HEK293 (cell line): ENCODE measurements at regions not wholly inside any gene's neighbourhood (a gene's known extent, or its start where the extent isn't known, plus 50 kb on each side); places are given as distances from the start of the nearest gene placed in this dataset.

Source experiments
- CTCF ChIA-PET: fragments of 350-600 bp; formaldehyde crosslinking; extraction: SDS; loops from one replicate; lab custom pipeline; 2021; ENCODE audit warnings: antibody characterized with exemption; lab: Yijun Ruan, JAX
- POLR2A ChIA-PET: fragments of 300-600 bp; formaldehyde crosslinking; extraction: SDS; loops from one replicate; lab custom pipeline; 2020; ENCODE audit warnings: antibody characterized with exemption, inconsistent platforms; lab: Yijun Ruan, JAX
- H3K27ac ChIP-seq: fragments of 200-500 bp; sonication (Bioruptor generic); 2 replicates; pipeline ENCODE4 v1.5.1; 2014; ENCODE audit warnings: low read depth, low read length, control low read depth, inconsistent platforms; ENCODE audit errors: extremely low read depth
- H3K36me3 ChIP-seq, 2 experiments: fragments of 200-500 bp in 1 of 2; sonication (Bioruptor generic) in 1 of 2; 1 replicate in 1 of 2; 2 replicates in 1 of 2; pipeline ENCODE4 v1.5.1; 2014 to 2017; ENCODE audit warnings: inconsistent platforms in 2 of 2, low read length in 2 of 2; ENCODE audit not compliant: control insufficient read depth in 2 of 2, insufficient read depth in 1 of 2
- H3K4me1 ChIP-seq: fragments of 200-500 bp; sonication (Bioruptor generic); 2 replicates; pipeline ENCODE4 v1.5.1; 2014; ENCODE audit warnings: mild to moderate bottlenecking, low read length, inconsistent platforms; ENCODE audit not compliant: control insufficient read depth, insufficient read depth
- H3K4me3 ChIP-seq: 2 replicates; pipeline ENCODE4 v1.5.1; 2011; ENCODE audit warnings: low read depth, mild to moderate bottlenecking, control low read depth, low read length, moderate library complexity
- H3K9me3 ChIP-seq: fragments of 200-500 bp; sonication (Bioruptor generic); 2 replicates; pipeline ENCODE4 v1.5.1; 2014; ENCODE audit warnings: low read depth, low read length, inconsistent platforms; ENCODE audit not compliant: control insufficient read depth, insufficient read depth
- BCL11B ChIP-seq: fragments of 450-650 bp; formaldehyde crosslinking; IDR thresholded peaks from 2 replicates; pipeline ENCODE4 v1.5.1; 2016; ENCODE audit warnings: low read depth, missing biosample characterization, missing genetic modification characterization
- CTCF ChIP-seq: fragments of 450-650 bp; formaldehyde crosslinking; IDR thresholded peaks from 2 replicates; pipeline ENCODE4 v1.5.1; 2016; ENCODE audit warnings: missing biosample characterization, missing genetic modification characterization
- GLIS2 ChIP-seq: fragments of 450-650 bp; formaldehyde crosslinking; IDR thresholded peaks from 2 replicates; pipeline ENCODE4 v1.5.1; 2016; ENCODE audit warnings: missing biosample characterization, missing genetic modification characterization
- KLF17 ChIP-seq: fragments of 450-650 bp; formaldehyde crosslinking; IDR thresholded peaks from 2 replicates; pipeline ENCODE4 v1.5.1; 2016; ENCODE audit warnings: missing biosample characterization, missing genetic modification characterization
- KLF9 ChIP-seq: fragments of 450-650 bp; formaldehyde crosslinking; IDR thresholded peaks from 2 replicates; pipeline ENCODE4 v1.5.1; 2016; ENCODE audit warnings: missing biosample characterization, missing genetic modification characterization, low read depth
- MEIS1 ChIP-seq: sonication (generic); formaldehyde crosslinking; IDR thresholded peaks from 2 replicates; pipeline ENCODE4 v1.8.1; 2022; ENCODE audit warnings: missing genetic modification reagents, mild to moderate bottlenecking, borderline replicate concordance
- OSR2 ChIP-seq: fragments of 450-650 bp; formaldehyde crosslinking; IDR thresholded peaks from 2 replicates; pipeline ENCODE4 v1.5.1; 2016; ENCODE audit warnings: missing biosample characterization, missing genetic modification characterization
- REST ChIP-seq: fragments of 450-650 bp; formaldehyde crosslinking; IDR thresholded peaks from 2 replicates; pipeline ENCODE4 v1.5.1; 2016; ENCODE audit warnings: missing biosample characterization, missing genetic modification characterization
- WT1 ChIP-seq: fragments of 450-650 bp; formaldehyde crosslinking; IDR thresholded peaks from 2 replicates; pipeline ENCODE4 v1.5.1; 2016; ENCODE audit warnings: missing biosample characterization, missing genetic modification characterization
- ZBTB7A ChIP-seq: fragments of 450-650 bp; formaldehyde crosslinking; IDR thresholded peaks from 2 replicates; pipeline ENCODE4 v1.5.1; 2016; ENCODE audit warnings: low read depth, missing biosample characterization, missing genetic modification characterization
- ZFHX2 ChIP-seq: fragments of 450-650 bp; formaldehyde crosslinking; conservative IDR thresholded peaks from 2 replicates; pipeline ENCODE4 v1.5.1; 2016; ENCODE audit warnings: missing biosample characterization, missing genetic modification characterization
- ZIC2 ChIP-seq: fragments of 450-650 bp; formaldehyde crosslinking; IDR thresholded peaks from 2 replicates; pipeline ENCODE4 v1.5.1; 2016; ENCODE audit warnings: missing biosample characterization, missing genetic modification characterization
- ZNF10 ChIP-seq: fragments of 450-650 bp; formaldehyde crosslinking; IDR thresholded peaks from 2 replicates; pipeline ENCODE4 v1.5.1; 2017; ENCODE audit warnings: missing biosample characterization, missing genetic modification characterization
- ZNF169 ChIP-seq: fragments of 450-650 bp; formaldehyde crosslinking; IDR thresholded peaks from 2 replicates; pipeline ENCODE4 v1.5.1; 2016; ENCODE audit warnings: missing biosample characterization, missing genetic modification characterization
- ZNF174 ChIP-seq: fragments of 450-650 bp; formaldehyde crosslinking; IDR thresholded peaks from 2 replicates; pipeline ENCODE4 v1.5.0; 2017; ENCODE audit warnings: missing biosample characterization, mild to moderate bottlenecking, missing genetic modification characterization
- ZNF214 ChIP-seq: fragments of 450-650 bp; formaldehyde crosslinking; IDR thresholded peaks from 2 replicates; pipeline ENCODE4 v1.5.1; 2017; ENCODE audit warnings: missing biosample characterization, mild to moderate bottlenecking, missing genetic modification characterization, borderline replicate concordance
- ZNF239 ChIP-seq: fragments of 450-650 bp; formaldehyde crosslinking; IDR thresholded peaks from 2 replicates; pipeline ENCODE4 v1.5.1; 2016; ENCODE audit warnings: missing biosample characterization, missing genetic modification characterization
- ZNF354C ChIP-seq: fragments of 450-650 bp; formaldehyde crosslinking; IDR thresholded peaks from 2 replicates; pipeline ENCODE4 v1.5.1; 2016; ENCODE audit warnings: missing biosample characterization, missing genetic modification characterization, low read depth, borderline replicate concordance
- ZNF37A ChIP-seq: fragments of 450-650 bp; IDR thresholded peaks from 2 replicates; pipeline ENCODE4 v1.5.1; 2018; ENCODE audit warnings: missing biosample characterization, missing genetic modification characterization
- ZNF426 ChIP-seq: fragments of 450-650 bp; formaldehyde crosslinking; IDR thresholded peaks from 2 replicates; pipeline ENCODE4 v1.5.1; 2017; ENCODE audit warnings: missing biosample characterization, missing genetic modification characterization, mild to moderate bottlenecking, inconsistent platforms, moderate library complexity
- ZNF548 ChIP-seq: fragments of 450-650 bp; formaldehyde crosslinking; IDR thresholded peaks from 2 replicates; pipeline ENCODE4 v1.5.1; 2016; ENCODE audit warnings: missing biosample characterization, missing genetic modification characterization
- ZNF571 ChIP-seq: fragments of 450-650 bp; formaldehyde crosslinking; IDR thresholded peaks from 2 replicates; pipeline ENCODE4 v1.5.0; 2017; ENCODE audit warnings: missing biosample characterization, missing genetic modification characterization
- ZNF585B ChIP-seq: fragments of 450-650 bp; formaldehyde crosslinking; IDR thresholded peaks from 2 replicates; pipeline ENCODE4 v1.5.1; 2016; ENCODE audit warnings: missing biosample characterization, missing genetic modification characterization
- ZNF658 ChIP-seq: fragments of 450-650 bp; formaldehyde crosslinking; IDR thresholded peaks from 2 replicates; pipeline ENCODE4; 2016; ENCODE audit warnings: missing biosample characterization, missing genetic modification characterization
- ZNF670 ChIP-seq: fragments of 450-650 bp; formaldehyde crosslinking; IDR thresholded peaks from 2 replicates; pipeline ENCODE4 v1.5.1; 2016; ENCODE audit warnings: missing biosample characterization, missing genetic modification characterization, low read depth
- ZNF791 ChIP-seq: fragments of 450-650 bp; formaldehyde crosslinking; IDR thresholded peaks from 2 replicates; pipeline ENCODE4 v1.5.1; 2016; ENCODE audit warnings: missing biosample characterization, missing genetic modification characterization
- ZSCAN30 ChIP-seq: fragments of 450-650 bp; IDR thresholded peaks from 2 replicates; pipeline ENCODE4 v1.5.1; 2018; ENCODE audit warnings: missing biosample characterization, mild to moderate bottlenecking, missing genetic modification characterization, moderate library complexity
- TF ChIP-seq, protein P1 (sequence below): IDR thresholded peaks from 2 replicates; pipeline ENCODE4 v1.6.1; 2011; ENCODE audit warnings: mild to moderate bottlenecking, low read depth, low read length, borderline replicate concordance

GRCh38 chr11:80024119-80024518 lies 583.3 kb upstream of the TENM4 start:
- Histone ChIP-seq H3K4me1 (no peaks in the 10 kb centered on the region), H3K4me3 (no peak overlapping the region), H3K36me3 (no peaks in the 10 kb centered on the region), H3K27ac (no peak overlapping the region)
- CTCF ChIA-PET = interaction anchor here (0.5 kb wide), 1 partner anchor 1273 kb away, joined by 3 read pairs; no protein-coding TSS in a partner anchor
- TF ChIP-seq KLF9 (tag by site-specific recombination) (no peak), ZFHX2 (tag by site-specific recombination) (no peak), ZNF426 (no peak), ZNF670 (tag by site-specific recombination) (no peak), ZNF169 (no peak), ZNF10 (tag by site-specific recombination) (no peak), ZNF658 (tag by site-specific recombination) (no peak), BCL11B (tag by site-specific recombination) (no peak), ZNF37A (tag by site-specific recombination) (no peak), ZNF174 (tag by site-specific recombination) (no peak)
- TF ChIP-seq, all 188 proteins: peak for 0
- POLR2A ChIA-PET = no interaction called here
- no peaks in the 10 kb centered on the region for H3K9me3 ChIP-seq

DNA sequence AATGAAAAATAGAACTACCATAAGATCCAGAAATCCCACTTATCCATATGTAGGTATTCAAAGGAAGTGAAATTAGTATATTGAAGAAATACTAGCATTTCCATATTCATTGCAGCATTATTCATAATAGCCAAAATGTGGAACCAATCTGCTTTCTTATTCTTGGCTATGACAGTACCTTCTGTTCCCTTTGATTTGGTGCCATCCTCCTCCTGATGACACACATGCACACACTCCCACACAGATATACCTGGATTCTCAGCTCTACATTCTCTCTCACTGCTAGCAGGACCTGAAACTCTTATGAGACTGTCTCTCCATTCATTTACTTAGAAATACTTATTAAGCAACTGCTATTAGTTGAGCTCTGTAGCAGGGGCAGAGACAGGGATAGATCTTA lies 582.6 kb upstream of the TENM4 start:
- ChIA-PET POLR2A (no interaction called here), CTCF (no interaction called here)
- Histone ChIP-seq H3K4me3 (no peak overlapping the region), H3K9me3 (no peaks in the 10 kb centered on the region), H3K27ac (no peak overlapping the region), H3K4me1 (no peaks in the 10 kb centered on the region), H3K36me3 (no peaks in the 10 kb centered on the region)
- no peak for TF ChIP-seq MEIS1

DNA sequence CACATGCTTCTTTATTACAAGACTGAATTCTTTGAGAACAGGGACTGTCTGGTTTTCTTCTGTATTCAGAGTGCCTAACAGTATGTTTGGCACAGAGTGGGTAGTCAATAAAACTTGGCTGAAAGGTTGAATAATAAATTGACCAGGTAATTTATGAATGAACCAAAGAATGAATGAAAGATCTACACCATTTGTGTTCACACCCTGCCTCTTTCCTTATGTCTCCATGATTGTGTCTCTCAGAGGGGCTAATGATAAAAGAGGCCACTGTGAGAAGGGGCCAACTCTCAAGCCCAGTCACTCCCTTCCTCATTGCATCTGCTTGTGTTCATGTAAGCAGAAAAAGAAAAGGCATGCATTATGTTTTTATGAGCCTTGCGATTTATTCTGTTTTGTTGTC lies 569.7 kb upstream of the TENM4 start:
- Histone ChIP-seq H3K4me3 (no peak overlapping the region), H3K4me1 (no peaks in the 10 kb centered on the region), H3K9me3 (no peaks in the 10 kb centered on the region), H3K36me3 (no peaks in the 10 kb centered on the region), H3K27ac (no peak overlapping the region)
- ChIA-PET CTCF (no interaction called here), POLR2A (no interaction called here)
- no peak for TF ChIP-seq ZNF548 (tag by site-specific recombination)
- TF ChIP-seq OSR2 (tag by site-specific recombination) = no peak
- no peak for TF ChIP-seq ZBTB7A (tag by site-specific recombination)
- no peak for TF ChIP-seq GLIS2 (tag by site-specific recombination)
- TF ChIP-seq WT1 = no peak
- no peak for TF ChIP-seq ZNF354C (tag by site-specific recombination)
- no peak for TF ChIP-seq ZNF791 (tag by site-specific recombination)
- no peak for TF ChIP-seq KLF17 (tag by site-specific recombination)
- no peak for TF ChIP-seq CTCF (tag by site-specific recombination)
- no peak for TF ChIP-seq ZNF585B (tag by site-specific recombination)
- no peak for TF ChIP-seq ZNF571 (tag by site-specific recombination)
- no peak for TF ChIP-seq ZSCAN30 (tag by site-specific recombination)
- no peak for TF ChIP-seq REST (tag by site-specific recombination)
- no peak for TF ChIP-seq ZNF214 (tag by site-specific recombination)
- TF ChIP-seq ZIC2 (tag by site-specific recombination) = no peak
- TF ChIP-seq ZNF239 (tag by site-specific recombination) = no peak
- TF ChIP-seq, protein P1, sequence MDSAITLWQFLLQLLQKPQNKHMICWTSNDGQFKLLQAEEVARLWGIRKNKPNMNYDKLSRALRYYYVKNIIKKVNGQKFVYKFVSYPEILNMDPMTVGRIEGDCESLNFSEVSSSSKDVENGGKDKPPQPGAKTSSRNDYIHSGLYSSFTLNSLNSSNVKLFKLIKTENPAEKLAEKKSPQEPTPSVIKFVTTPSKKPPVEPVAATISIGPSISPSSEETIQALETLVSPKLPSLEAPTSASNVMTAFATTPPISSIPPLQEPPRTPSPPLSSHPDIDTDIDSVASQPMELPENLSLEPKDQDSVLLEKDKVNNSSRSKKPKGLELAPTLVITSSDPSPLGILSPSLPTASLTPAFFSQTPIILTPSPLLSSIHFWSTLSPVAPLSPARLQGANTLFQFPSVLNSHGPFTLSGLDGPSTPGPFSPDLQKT = no peak
